NCI-H2227 (cell line): ENCODE measurements at regions not wholly inside any gene's neighbourhood (a gene's known extent, or its start where the extent isn't known, plus 50 kb on each side); places are given as distances from the start of the nearest gene placed in this dataset.

Experiments used
- DNase-seq: peaks from one replicate; lab custom pipeline; 2025; ENCODE audit not compliant: unreplicated experiment; lab: John Stamatoyannopoulos, UW

DNA sequence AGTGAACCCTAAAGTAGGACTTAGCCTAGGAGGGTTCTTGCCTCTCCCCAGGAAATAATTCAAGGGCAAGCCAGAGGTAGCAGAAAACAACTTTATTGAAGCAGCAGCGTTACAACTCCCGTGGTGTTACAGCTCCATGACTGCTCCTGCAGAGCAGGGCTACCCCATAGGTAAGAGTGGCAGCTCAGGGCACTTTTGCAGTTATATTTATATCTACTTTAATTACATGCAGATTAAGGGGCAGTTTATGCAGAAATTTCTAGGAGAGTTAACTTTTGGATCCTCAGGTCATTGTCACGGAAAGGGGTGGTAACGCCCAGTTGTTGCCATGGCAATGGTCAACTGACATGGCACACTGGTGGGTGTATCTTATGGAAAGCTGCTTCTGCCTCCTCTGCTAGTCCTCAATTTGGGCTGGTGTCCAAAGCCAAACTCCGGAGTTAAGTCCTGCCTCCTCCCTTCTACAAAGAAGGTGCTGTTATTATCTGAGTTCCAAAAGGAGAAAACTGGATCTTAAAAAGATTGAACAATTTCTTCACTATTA lies 1413.0 kb downstream of the DSC3 start:
- no peak for DNase-seq

DNA sequence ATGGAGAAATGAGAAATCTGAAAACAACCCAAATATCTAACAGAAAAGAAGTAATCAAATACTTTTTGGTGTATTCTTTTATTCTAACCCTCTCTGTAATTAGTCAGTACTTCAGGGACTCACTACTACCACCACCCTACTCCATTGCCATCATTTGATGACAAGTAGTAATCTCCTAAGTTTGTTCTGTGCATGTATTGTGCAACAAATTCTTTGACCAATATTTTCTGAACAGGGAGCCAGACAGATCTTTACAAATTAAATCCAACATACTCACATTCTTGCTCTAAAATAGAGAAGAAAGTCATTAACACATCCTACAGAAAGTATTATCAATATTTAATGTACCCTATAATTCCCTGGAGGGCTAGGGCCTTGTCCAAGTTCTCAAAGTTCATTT lies 1416.4 kb downstream of the DSC3 start:
- DNase-seq, result no peak

DNA sequence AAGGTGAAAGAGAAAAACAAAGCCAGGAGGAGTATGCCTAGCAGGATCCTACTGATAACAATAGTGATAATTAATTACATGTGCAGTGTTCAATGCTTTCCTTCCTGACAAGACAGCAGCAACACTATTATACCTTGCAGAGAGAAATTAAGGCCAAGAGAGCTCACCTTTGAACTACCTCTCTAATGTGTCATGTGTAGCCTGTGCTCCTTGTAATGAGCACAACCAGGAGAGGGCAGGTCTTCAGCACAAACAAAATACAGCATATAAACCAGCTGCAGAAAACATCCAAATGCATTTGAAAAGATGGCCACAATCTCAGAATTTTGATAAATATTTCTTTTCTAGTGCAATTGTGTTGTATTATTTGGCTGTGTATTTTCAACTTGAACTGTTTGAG lies 1425.7 kb downstream of the DSC3 start:
- DNase-seq, result no peak

DNA sequence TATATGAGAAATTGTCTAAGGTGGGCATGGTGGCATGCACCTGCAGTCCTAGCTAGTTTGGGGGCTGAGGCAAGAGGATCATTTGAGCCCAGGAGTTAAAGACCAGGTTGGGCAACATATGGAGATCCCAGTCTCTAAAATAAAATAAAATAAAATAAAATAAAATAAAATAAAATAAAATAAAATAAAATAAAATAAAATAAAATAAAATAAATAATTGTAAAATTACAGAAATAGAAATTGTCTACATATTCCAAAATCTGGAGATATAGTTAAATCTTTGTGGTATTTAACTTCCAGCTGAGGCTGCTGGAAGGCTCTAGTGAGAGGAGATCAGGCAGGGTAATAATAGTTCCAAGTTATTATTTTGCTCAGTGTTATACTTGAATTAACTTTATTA lies 1432.1 kb upstream of the CDH2 start:
- DNase-seq, result no peak

DNA sequence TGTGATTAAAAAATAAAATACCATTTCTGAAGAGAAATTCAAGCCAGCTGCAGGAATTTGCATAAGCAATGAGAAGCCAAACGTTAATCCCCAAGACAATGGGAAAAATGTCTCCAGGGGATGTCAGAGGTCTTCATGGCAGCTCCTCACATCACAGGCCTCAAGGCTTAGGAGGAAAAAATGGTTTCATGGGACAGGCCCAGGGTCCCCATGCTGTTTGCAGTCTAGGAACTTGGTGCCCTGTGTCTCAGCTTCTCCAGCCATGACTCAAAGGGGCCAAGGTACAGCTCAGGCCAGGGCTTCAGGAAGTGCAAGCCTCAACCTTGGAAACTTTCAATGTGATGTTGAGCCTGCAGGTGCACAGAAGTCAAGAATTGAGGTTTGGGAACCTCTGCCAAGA lies 1428.4 kb upstream of the CDH2 start:
- DNase-seq, result no peak

DNA sequence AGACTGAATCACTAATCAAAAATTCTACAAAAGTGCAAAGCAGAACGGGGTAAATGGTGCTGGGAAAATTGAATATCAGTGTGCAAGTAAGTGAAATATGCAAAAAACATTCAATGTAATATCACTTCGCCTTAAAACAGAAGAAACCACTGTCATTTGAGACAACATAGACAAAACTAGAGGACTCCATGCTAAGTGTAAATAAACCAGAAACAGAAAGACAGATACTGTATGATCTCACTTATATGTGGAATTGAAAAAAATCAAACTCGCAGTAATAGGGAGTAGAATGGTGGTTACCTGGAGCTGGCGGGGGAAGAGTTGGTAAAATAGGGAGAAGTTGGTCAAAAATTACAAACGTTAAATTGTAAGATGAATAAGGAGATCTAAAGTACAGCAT lies 1420.0 kb upstream of the CDH2 start:
- DNase-seq, result no peak

DNA sequence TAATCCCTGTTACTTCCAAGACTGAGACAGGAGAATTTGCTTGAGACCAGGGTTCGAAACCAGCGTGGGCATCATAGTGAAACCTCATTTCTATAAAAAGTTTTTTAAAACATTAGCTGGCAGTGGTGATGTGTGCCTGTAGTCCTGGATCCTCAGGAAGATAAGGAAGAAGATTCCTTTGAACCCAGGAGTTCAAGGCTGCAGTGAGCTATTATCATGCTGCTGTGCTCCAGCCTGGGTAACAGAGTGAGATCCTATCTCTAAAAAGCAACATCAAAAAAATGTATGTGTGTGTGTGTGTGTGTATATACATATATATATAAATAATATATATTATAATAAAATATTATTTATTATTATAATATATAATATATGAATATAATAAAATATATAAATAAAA lies 1417.6 kb upstream of the CDH2 start:
- DNase-seq, result no peak

DNA sequence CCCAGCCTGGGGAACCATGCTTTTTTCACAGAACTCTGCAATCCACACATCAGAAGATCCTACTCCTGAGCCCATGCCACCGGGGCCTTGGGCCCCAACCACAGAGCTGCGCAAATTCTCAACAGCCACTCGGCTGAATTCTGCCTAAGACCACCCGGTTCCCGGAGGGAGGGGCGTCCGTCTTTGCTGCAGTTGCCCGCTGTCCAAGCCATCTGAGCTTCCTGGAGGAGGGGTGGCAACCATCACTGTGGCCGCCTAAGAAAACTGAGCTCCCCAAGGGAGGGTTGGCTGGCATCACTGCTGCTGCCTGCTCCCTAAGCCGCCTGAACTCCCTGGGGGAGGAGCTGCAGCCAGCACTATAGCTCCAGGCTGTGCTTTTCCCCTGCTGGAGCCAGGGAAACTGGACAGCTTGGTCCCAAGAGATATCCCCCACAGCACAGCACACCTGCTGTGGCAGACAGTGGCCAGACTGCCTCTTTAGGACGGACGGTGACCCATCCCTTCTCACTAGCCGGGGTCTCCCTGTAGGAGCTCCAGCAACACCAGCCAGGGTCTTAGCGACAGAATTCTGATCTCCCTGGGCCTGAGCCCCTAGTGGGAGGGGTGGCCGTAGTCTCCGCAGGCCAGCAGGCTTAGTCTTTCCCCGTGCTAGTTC lies 1411.6 kb upstream of the CDH2 start:
- no peak for DNase-seq

DNA sequence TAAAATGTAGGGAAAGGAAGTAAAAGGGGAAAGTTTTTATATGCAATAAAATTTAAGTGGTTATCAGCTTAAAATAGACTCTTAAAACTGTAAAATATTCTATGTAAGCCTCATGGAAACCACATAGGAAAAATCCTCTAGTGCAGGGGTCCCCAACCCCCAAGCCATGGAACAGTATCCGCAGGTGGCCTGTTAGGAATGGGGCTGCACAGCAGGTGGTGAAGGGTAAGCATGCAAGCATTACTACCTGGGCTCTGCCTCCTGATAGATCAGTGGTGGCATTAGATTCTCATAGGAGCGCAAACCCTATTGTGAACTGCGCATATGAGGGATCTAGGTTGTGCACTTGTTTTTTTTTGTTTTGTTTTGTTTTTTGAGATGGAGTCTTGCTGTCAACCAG lies 1409.3 kb upstream of the CDH2 start:
- no peak for DNase-seq

DNA sequence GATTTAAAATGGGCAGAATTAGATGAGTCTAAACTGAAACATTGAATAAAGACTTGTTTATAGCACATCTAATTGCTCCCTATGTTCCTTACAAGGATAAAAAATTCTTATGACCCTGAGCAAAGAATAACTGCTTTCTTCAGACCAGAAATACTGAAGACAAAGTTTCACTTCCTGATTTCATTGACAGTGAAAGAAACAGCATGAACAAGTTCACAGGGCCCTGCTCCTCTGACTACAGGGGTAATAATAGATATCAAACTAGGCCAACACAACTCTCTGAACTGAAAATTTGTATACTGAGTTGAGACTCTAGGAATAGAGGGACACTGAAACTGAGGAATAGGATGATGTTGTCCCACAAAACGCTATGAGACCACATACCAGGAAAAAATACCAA lies 1383.3 kb upstream of the CDH2 start:
- no peak for DNase-seq

DNA sequence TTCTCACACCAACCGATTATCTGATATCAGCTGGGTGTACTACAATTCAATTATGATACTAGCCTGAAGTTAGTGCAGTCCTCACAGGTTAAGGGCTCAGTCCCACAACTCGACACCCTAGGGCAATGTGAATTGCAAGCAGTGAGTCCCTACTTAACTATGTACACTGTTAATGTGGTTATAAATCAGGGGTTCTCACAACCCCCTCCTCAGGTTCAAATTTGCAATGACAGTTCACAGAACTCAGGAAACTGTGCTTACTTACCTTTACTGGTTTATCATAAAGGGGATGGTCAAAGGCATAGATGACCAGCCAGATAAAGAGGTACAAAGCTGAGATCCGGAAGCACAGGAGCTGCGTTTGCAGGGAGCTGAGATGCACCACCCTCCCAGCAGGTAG lies 1379.1 kb upstream of the CDH2 start:
- no peak for DNase-seq

DNA sequence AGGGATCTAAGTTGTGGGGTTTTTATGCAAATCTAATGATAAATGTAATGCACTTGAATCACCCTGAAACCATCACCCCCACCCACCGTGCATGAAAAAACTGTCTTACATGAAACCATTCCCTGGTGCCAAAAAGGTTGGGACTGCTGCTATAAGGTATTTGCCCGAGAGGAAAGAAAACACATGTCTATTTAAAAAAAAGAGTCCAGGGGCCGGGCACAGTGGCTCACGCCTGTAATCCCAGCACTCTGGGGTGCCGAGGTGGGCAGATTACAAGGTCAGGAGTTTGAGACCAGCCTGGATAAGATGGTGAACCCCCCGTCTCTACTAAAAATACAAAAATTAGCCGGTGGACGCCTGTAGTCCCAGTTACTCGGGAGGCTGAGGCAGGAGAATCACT lies 1372.8 kb upstream of the CDH2 start:
- no peak for DNase-seq

DNA sequence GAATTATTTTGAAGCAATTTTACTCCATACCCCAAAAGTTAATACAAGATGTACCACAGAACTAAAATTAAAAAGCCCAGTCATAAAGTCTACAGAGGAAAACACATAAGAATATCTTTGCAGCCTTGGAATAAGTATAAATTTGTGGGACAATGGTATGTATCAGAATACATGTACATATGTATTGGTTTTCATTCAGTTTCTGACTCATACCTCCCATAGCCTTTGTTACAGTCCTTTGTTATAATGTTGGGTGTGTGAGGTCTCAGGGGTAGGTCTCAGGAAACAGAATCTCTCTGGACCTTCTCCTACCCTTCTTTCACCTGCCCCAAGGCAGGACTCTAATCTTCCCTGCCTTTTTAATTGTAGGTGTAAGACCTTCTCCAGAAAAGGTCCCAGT lies 1370.7 kb upstream of the CDH2 start:
- DNase-seq, result no peak

DNA sequence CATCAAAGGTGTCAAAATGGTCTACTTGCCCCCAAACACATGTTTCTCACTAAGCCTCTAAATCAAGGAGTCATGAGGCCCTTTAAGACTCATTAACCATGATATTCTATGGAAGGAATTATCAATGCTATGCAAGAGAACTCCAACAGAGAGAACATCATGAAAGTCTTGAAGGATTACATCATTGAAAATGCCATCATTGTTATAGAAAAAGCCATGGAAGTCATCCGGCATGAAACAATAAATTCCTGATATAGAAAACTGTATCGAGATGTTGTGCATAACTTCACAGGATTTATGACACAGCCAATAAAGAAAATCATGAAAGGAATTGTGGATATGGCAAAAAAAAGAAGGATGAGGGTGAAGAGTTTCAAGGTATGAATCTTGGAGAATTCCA lies 1363.6 kb upstream of the CDH2 start:
- DNase-seq, result no peak

DNA sequence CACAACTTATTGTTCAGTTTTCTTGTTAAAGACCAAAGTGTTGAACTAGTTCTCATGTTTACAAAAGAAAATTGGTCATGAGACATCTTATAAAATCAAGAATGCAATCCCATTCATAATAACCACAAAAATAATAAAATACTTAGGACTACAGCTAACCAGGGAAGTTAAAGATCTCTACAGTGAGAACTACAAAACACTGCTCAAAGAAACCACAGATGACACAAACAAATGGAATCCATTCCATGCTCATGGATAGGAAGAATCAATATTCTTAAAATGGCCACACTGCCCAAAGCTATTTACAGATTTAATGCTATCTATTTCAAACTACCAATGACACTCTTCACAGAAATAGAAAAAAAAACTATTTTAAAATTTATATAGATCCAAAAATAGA lies 1354.8 kb upstream of the CDH2 start:
- DNase-seq, result no peak

DNA sequence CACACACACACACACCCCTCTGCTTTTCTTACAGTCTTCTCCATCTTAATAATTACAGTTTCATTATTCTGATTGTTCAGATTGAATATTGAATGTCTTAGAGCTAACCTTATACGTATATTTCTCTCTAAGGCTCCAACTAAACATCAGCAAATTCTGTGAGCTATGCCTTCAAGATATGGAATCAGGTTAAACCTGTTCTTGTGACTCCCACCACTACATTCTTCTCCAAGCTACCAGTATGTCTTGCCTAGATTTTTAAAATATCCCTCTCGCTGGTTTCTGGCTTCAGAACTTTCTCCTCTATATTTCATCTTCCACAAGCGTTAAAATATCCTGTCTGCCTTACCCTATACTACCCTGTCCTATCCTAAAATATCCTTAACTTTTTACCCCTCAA lies 1346.4 kb upstream of the CDH2 start:
- no peak for DNase-seq

DNA sequence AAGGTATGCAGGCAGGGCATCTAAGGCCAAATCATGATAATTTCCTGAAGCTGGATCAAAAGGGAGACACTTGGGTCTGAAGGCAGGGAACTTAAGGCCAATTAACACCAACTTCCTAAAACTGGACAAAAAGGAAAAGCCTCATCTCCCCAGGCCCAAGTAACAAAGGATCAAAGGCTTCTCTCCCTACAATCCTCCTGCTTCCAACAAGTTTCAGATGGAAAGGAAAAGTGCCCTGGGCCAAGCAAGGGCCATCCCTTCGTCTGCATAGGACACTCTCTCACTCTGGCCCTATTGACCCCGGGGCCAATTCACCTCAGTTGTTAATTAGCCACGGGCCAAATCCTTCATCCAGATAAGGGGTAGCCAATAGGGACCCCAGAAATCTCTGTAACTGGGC lies 1335.8 kb upstream of the CDH2 start:
- no peak for DNase-seq

DNA sequence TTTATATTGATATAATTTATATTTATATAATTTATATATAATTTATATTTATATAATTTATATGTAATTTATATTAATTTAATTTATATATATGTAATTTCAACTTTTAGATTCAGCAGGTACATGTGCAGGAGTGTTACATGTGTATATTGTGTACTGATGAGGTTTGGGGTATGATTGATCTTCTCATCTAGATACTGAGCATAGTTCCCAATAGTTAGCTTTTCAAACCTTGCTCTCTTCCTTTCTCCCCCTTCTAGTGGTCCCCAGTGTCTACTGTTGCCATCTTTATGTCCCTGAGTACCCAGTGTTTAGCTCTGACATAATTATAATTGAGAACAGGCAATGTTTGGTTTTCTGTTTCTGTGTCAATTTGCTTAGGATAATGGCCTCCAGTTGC lies 1335.3 kb upstream of the CDH2 start:
- no peak for DNase-seq

DNA sequence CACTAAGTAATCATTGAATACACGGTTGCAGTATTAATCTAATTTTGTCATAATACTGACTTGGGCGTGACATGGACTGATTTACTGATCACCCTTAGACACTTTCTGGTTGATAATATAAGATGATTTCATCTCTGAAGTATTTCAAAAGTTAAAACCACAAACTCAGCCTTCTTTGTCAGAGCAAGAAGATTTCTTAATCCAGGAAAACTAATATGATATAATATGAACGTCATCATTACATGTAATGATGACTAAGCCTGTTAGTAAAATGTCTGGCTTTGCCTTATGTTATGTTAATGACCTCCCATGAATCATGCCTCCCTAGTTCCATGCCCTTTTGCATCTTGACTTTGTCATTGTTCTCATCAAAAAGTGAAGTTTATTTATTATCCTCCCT lies 1325.0 kb upstream of the CDH2 start:
- no peak for DNase-seq

DNA sequence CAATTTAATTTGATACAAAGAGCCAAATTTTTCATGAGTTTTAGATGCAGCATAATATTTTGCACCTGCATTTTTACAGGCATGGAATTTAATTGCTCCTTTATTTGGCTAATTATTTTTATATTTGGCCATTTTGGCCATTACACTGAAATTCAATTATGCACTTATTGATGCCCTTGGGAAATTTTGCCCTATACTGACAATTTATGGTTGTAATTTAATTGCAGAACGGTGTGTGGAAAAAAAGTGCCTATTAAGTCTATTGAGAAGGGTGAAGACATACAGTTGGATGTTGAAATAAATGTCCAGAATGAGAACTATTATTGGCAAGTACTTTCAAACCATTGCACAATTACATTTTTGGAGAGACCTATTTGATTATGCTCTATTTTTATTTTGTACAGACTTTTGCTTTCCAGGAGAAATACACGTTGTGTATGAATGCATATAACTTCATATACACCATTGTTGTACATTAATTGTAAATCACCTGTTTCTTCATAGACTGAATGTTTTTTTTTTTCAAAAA lies 1319.3 kb upstream of the CDH2 start:
- no peak for DNase-seq

DNA sequence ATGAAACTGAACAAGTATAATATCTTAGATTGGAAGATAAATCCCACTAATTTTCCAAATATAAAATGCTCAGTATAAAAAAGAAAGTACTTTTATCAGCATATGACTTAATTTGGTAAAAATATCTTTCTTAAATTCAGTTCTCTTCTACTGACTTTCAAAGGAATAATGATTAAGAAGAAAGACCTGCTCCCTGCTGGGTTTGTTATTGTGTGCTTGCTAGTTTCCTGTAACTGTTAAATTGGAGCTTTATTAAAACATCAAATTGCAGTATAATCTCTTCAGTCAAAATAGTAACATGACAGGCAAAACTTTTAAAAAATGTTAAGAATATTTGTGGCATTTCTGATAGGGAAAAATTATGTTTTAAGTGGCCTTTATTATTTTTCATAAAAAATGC lies 1317.4 kb upstream of the CDH2 start:
- no peak for DNase-seq

DNA sequence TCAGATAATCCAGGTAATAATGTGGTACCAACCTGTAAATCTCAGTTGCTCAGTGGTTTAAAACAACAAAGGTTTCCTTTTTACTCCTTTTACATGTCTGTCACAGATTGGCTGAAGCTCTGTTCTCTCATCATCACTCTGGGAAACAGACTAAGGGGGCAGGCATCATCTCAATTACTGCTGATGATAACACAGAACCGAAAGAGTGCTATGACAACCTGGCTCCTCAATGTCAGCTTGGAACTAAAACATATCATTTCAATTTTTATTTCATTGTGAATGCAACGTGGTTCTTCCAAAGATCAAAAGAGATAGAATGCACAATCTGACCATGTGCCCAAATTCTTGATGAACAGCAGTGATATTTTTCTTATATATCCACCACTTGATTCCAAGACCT lies 1315.0 kb upstream of the CDH2 start:
- no peak for DNase-seq

DNA sequence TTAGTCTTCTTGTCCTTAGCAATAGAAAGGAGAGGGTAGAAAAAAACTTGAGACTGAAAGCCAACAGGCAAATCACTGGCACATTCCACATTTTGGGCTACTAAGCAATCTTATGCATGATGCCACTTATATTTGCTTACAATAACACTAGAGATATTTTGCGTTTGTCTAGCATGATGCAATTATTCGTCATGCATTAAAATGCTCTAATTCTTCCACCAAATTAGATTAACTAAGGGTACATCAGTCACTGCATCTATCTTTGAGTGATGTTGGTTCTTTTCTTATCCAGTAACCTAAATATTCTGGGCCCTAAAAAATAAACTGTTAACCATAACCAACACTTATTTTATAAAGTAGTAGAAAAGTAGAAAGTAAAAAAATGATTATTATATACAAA lies 1311.7 kb upstream of the CDH2 start:
- DNase-seq, result no peak
